ENCODE measurements at regions not wholly inside any gene's neighbourhood (a gene's known extent, or its start where the extent isn't known, plus 50 kb on each side); places are given as distances from the start of the nearest gene placed in this dataset.

GRCh38 chr16:6841392-6841791, 491.3 kb upstream of the RBFOX1 start:
- no peak for TF ChIP-seq YY1 (IDR thresholded peaks at IDR 0.05; ENCODE audit: insufficient read depth, insufficient read length)
- no peak for TF ChIP-seq ZNF274 (IDR thresholded peaks at IDR 0.05; ENCODE audit: low read depth, low read length)
